DMS114 treated with DMSO at 0.1 percent for 48 hours (cell line): ENCODE measurements at regions not wholly inside any gene's neighbourhood (a gene's known extent, or its start where the extent isn't known, plus 50 kb on each side); places are given as distances from the start of the nearest gene placed in this dataset.
"Not testable (repeated sequence)": the region's sequence is repeated elsewhere in the genome, so short reads cannot be mapped to it uniquely, and the experiment has no call there.

ENCODE experiments used
- DNase-seq: peaks from one replicate; lab custom pipeline; 2025; ENCODE audit not compliant: unreplicated experiment; lab: John Stamatoyannopoulos, UW

DNA sequence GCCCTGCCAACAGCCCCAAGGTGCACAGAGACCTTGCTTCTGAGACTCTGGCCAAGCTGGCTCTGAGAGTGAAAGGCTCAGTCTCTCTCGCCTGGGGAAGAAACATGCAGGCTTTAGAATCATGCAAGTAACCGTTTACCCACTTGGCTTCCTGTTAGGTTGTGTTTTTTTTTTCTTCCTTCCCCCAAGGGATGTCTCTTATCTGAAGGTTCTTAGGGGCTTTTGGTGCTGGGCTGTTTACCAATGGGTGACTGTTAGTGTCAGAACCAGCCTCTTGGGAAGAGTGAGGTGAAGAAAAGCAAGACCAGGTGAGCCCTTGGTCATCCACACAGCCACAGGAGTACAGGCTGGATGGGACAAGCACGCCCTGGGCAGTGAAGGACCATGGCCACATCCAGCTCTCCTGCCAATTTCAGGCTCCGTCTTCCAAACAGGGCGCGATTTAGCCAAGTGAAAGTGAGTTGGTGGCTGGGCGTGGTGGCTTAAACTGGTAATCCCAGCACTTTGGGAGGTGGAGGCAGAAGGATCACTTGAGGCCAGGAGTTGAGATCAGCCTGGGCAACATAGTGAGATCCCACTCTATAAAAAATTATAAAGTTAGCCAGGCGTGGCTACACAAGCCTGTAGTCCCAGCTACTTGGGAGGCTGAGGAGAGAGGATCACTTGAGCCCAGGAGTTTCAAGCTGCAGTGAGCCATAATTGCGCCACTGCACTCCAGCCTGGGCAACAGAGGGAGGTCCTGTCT is 76.3 kb upstream of the CUX1 start:
- DNase-seq: no peak

DNA sequence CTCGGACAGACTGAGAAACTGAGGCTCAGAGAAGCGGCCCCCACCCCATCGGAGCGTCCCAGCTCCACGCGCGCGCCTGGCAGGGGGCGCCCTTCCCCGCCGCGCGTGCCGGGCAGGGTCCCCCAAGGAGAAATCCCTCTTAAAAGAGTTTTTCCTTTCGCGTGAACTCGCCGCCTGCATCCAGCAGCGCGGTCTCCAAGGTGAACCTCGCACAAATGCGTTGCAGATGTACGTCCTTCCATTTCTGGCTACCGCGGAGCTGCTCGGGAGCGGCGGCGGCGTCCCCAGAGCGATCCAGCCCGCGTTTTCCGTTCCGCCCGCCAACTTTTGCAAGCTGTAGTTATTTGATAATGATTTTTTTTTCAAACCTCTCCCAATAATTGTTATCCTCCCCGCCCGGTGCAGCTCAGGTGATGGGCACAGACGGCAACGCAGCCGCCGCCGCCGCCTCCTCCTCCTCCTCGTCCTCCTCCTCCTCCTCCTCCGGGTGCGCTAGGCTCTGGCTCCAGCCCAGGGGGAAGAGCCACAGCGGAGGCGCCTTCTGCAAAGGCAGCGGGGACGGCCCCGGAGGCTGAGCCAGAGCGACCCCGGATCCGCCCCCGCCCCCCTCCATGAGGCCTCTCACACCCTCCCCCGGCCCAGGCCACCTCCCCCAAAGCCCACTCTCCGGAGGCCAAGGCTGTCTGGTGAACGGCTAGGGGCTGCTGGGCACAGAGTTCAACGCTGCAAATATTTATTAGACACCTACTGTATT is 74.0 kb upstream of the CUX1 start:
- peak; percentile 40 for DNase-seq

DNA sequence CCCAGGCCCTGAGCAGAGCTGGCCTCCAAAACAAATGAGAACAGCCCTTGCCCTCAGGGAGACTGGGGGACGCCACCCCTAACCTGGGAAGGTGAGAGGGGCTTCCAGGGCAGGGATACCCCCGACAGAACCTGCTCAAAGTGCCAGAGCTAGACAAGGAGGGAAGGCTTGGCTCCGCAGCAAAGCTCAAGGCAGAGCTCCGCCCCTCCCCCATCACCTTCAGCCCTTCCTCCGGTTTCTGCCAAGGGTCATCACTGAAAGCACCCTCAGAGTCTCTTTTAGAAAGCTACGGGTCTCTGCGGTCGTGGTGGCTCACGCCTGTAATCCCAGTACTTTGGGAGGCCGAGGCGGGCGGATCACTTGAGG is 73.4 kb upstream of the CUX1 start:
- DNase-seq: no peak

- DNase-seq: no peak
These were observed 72.8 kb upstream of the CUX1 start for GRCh38 chr7:101744588-101744987.

DNA sequence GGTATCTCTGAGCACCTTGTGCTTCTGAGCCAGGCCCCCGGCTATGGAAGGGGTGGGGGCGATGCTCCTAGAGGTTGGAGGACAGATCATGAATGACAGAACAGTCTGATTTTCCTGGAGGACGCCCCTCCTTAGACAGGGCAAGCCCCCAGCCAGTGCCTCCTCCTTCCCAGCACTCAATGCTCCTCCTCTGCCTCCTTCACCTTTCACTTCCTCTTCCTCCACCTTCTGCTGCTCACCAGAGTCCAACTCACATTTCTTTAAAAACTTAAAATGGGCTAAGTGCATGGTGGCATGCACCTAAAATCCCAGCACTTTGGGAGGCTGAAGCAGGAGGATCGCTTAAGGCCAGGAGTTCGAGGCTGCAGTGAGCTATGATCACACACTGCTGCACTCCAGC is 71.1 kb upstream of the CUX1 start:
- no peak for DNase-seq

DNA sequence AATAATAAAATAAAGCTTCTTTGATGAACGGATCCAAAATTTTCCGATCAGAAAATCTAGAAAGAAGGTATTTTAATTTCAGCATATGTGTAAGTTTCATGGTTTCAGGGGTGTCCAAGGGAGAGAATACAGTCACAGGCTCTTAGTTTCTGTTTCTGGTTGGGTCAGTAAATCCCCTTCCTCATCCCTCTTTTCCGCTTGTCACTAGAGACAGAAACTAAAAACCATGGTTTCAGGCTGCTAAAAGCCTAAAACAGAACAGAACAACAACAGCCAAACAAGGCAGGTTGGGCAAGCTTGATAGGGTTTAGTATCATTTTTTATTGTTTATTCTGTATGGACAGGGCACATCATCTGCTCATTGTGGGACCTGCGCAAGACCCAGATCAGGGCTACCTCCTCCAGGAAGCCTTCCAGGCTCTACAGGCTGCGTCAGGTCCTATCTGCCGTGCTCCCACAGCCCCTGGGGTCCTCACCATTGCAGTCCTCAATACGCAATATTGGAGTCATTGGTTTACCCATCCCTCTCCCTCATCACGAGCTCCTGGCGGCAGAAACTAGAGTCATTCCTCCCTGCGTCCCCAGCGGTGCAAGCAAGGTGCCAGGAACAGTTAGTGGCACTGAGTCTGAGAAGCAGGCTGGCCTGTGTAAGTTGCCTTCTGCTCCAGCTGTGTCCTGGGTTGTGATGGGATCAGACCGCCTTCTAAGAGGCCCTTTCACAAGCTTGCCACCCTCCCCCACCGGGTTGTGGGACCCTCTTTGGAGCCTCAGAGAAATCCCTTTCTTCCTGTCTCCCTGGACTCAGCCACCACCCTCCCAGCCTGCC is 70.2 kb upstream of the CUX1 start:
- DNase-seq: no peak

- no peak for DNase-seq
These were observed 69.5 kb upstream of the CUX1 start for GRCh38 chr7:101747879-101748345.

DNA sequence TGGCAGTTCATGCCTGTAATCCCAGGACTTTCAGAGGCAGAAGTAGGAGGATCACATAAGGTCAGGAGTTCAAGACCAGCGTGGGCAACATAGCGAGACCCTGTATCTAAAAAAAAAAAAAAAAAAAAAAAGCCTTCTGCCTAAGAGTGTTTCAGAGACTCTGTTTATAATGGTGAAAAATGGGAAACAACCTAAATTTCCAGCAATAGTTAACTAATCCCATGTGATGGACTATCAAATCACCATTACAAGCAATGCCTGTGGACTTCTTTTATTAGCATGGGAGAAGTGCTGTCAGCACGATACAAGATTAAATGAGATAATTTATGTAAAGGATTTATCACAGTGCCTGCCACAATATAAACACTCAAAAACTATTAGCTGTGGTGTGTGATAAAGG is 67.5 kb upstream of the CUX1 start:
- no peak for DNase-seq

GRCh38 chr7:101753316-101753715 is 64.1 kb upstream of the CUX1 start:
- no peak for DNase-seq

GRCh38 chr7:101754424-101755159 is 62.8 kb upstream of the CUX1 start:
- peak; percentile 33 for DNase-seq

DNA sequence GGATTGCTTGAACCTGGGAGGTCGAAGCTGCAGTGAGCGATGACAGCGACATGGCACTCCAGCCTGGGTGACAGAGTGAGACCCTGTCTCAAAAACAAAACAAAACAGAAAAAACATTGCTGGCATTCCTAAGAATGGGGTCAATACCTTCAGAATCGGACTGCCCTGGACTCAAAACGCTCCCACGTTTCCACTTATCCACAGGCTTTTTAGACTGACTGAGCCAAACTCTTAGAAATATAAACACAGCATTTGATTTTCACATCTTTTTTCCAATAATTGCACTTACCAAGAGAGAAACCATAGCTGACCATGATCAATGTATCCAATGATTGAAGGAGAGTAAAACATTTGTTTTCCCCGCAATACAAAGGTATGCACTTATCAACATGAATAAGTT is 59.5 kb upstream of the CUX1 start:
- DNase-seq: no peak

DNA sequence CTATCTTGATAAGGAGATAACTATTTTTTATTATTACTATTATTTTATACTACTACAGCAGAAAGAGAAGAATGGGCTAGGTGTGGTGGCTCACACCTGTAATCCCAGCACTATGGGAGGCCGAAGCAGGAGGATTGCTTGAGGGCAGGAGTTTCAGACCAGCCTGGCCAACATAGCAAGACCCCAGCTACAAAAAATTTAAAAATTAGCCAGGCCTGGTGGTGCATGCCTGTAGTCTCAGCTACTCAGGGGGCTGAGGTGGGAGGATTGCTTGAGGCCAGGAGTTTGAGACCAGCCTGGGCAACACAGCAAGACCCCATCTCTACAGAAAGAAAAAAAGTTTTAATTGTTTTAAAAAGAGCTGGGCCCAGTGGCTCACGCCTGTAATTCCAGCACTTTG is 58.9 kb upstream of the CUX1 start:
- not testable (repeated sequence) for DNase-seq

- no peak for DNase-seq
These were observed 53.2 kb upstream of the CUX1 start for GRCh38 chr7:101764221-101764620.

- DNase-seq: no peak
These were observed 49.9 kb upstream of the CUX1 start for GRCh38 chr7:101767544-101767943.
